H1 (cell line): ENCODE measurements at regions not wholly inside any gene's neighbourhood (a gene's known extent, or its start where the extent isn't known, plus 50 kb on each side); places are given as distances from the start of the nearest gene placed in this dataset.

ENCODE experiments used
- CREB1 ChIP-seq: IDR thresholded peaks from 2 replicates; pipeline ENCODE4 v1.6.1; 2012; ENCODE audit warnings: inconsistent platforms
- CTBP2 ChIP-seq: IDR thresholded peaks from 2 replicates; pipeline ENCODE4 v1.7.0; 2011; ENCODE audit warnings: borderline replicate concordance, mild to moderate bottlenecking, moderate library complexity, mixed read lengths, low read length; ENCODE audit not compliant: insufficient read depth, insufficient read length
- RAD21 ChIP-seq, 2 experiments: IDR thresholded peaks in 1 of 2; conservative IDR thresholded peaks in 1 of 2; 2 replicates each; pipeline ENCODE4 v1.6.1; 2011; ENCODE audit warnings: low read depth in 2 of 2, low read length in 2 of 2, improper control_type of control experiment in 1 of 2, inconsistent platforms in 1 of 2, mild to moderate bottlenecking in 1 of 2, moderate library complexity in 1 of 2
- TBP ChIP-seq: IDR thresholded peaks from 2 replicates; pipeline ENCODE4 v1.6.1; 2011; ENCODE audit warnings: low read depth, low read length, improper control_type of control experiment
- ZNF274 ChIP-seq: IDR thresholded peaks from 2 replicates; pipeline ENCODE4 v1.7.0; 2012; ENCODE audit warnings: low read length, borderline replicate concordance; ENCODE audit errors: extremely low read depth
- TF ChIP-seq, protein P1 (sequence below): fragments of 300-600 bp; sonication (generic); IDR thresholded peaks from 2 replicates; pipeline ENCODE4 v1.7.1; 2012; ENCODE audit warnings: low read length, moderate library complexity, mild to moderate bottlenecking, inconsistent platforms; ENCODE audit not compliant: insufficient replicate concordance
- TF ChIP-seq, protein P2 (sequence below): IDR thresholded peaks from 2 replicates; pipeline ENCODE4 v1.6.1; 2012; ENCODE audit warnings: inconsistent platforms
- TF ChIP-seq, protein P3 (sequence below): IDR thresholded peaks from 2 replicates; pipeline ENCODE4 v1.6.1; 2011; ENCODE audit warnings: low read depth, mild to moderate bottlenecking, low read length; ENCODE audit not compliant: insufficient read depth
- TF ChIP-seq, protein P4 (sequence below): IDR thresholded peaks from 2 replicates; pipeline ENCODE4 v1.6.1; 2012; ENCODE audit warnings: low read length, inconsistent platforms

DNA sequence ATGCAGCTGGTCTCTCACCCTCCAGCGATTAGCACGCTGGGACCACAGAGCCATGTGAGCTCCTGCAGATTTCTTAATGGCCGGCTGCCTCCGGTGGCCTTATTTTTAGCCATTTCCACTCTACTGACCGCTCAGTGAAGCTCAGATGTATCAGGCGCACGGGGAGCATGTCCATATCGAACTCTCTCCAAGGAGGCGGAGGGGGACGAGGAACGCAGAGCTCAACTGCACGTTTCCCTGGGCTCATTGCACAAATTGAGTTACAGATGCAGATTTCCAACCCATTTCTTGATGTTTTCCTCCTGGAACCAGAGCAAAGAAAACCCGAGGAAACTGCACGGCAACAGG, 207.1 kb downstream of the CTTN start (continued):
- TF ChIP-seq, protein P1, sequence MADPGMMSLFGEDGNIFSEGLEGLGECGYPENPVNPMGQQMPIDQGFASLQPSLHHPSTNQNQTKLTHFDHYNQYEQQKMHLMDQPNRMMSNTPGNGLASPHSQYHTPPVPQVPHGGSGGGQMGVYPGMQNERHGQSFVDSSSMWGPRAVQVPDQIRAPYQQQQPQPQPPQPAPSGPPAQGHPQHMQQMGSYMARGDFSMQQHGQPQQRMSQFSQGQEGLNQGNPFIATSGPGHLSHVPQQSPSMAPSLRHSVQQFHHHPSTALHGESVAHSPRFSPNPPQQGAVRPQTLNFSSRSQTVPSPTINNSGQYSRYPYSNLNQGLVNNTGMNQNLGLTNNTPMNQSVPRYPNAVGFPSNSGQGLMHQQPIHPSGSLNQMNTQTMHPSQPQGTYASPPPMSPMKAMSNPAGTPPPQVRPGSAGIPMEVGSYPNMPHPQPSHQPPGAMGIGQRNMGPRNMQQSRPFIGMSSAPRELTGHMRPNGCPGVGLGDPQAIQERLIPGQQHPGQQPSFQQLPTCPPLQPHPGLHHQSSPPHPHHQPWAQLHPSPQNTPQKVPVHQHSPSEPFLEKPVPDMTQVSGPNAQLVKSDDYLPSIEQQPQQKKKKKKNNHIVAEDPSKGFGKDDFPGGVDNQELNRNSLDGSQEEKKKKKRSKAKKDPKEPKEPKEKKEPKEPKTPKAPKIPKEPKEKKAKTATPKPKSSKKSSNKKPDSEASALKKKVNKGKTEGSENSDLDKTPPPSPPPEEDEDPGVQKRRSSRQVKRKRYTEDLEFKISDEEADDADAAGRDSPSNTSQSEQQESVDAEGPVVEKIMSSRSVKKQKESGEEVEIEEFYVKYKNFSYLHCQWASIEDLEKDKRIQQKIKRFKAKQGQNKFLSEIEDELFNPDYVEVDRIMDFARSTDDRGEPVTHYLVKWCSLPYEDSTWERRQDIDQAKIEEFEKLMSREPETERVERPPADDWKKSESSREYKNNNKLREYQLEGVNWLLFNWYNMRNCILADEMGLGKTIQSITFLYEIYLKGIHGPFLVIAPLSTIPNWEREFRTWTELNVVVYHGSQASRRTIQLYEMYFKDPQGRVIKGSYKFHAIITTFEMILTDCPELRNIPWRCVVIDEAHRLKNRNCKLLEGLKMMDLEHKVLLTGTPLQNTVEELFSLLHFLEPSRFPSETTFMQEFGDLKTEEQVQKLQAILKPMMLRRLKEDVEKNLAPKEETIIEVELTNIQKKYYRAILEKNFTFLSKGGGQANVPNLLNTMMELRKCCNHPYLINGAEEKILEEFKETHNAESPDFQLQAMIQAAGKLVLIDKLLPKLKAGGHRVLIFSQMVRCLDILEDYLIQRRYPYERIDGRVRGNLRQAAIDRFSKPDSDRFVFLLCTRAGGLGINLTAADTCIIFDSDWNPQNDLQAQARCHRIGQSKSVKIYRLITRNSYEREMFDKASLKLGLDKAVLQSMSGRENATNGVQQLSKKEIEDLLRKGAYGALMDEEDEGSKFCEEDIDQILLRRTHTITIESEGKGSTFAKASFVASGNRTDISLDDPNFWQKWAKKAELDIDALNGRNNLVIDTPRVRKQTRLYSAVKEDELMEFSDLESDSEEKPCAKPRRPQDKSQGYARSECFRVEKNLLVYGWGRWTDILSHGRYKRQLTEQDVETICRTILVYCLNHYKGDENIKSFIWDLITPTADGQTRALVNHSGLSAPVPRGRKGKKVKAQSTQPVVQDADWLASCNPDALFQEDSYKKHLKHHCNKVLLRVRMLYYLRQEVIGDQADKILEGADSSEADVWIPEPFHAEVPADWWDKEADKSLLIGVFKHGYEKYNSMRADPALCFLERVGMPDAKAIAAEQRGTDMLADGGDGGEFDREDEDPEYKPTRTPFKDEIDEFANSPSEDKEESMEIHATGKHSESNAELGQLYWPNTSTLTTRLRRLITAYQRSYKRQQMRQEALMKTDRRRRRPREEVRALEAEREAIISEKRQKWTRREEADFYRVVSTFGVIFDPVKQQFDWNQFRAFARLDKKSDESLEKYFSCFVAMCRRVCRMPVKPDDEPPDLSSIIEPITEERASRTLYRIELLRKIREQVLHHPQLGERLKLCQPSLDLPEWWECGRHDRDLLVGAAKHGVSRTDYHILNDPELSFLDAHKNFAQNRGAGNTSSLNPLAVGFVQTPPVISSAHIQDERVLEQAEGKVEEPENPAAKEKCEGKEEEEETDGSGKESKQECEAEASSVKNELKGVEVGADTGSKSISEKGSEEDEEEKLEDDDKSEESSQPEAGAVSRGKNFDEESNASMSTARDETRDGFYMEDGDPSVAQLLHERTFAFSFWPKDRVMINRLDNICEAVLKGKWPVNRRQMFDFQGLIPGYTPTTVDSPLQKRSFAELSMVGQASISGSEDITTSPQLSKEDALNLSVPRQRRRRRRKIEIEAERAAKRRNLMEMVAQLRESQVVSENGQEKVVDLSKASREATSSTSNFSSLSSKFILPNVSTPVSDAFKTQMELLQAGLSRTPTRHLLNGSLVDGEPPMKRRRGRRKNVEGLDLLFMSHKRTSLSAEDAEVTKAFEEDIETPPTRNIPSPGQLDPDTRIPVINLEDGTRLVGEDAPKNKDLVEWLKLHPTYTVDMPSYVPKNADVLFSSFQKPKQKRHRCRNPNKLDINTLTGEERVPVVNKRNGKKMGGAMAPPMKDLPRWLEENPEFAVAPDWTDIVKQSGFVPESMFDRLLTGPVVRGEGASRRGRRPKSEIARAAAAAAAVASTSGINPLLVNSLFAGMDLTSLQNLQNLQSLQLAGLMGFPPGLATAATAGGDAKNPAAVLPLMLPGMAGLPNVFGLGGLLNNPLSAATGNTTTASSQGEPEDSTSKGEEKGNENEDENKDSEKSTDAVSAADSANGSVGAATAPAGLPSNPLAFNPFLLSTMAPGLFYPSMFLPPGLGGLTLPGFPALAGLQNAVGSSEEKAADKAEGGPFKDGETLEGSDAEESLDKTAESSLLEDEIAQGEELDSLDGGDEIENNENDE = no peak
- TF ChIP-seq TBP = no peak
- TF ChIP-seq ZNF274 = no peak
- TF ChIP-seq, protein P2, sequence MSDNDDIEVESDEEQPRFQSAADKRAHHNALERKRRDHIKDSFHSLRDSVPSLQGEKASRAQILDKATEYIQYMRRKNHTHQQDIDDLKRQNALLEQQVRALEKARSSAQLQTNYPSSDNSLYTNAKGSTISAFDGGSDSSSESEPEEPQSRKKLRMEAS = no peak
- no peak for TF ChIP-seq CREB1
- TF ChIP-seq RAD21 (IDR thresholded peaks at IDR 0.05 in 1 of 2, conservative IDR thresholded peaks at IDR 0.05 in 1 of 2; ENCODE audit: low read depth in 2 of 2, low read length in 2 of 2) = no peak
- TF ChIP-seq, protein P3, sequence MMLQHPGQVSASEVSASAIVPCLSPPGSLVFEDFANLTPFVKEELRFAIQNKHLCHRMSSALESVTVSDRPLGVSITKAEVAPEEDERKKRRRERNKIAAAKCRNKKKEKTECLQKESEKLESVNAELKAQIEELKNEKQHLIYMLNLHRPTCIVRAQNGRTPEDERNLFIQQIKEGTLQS = no peak
- TF ChIP-seq CTBP2 = no peak
- TF ChIP-seq, protein P4, sequence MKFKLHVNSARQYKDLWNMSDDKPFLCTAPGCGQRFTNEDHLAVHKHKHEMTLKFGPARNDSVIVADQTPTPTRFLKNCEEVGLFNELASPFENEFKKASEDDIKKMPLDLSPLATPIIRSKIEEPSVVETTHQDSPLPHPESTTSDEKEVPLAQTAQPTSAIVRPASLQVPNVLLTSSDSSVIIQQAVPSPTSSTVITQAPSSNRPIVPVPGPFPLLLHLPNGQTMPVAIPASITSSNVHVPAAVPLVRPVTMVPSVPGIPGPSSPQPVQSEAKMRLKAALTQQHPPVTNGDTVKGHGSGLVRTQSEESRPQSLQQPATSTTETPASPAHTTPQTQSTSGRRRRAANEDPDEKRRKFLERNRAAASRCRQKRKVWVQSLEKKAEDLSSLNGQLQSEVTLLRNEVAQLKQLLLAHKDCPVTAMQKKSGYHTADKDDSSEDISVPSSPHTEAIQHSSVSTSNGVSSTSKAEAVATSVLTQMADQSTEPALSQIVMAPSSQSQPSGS = no peak
